GM18951 (cell line): ENCODE measurements at regions not wholly inside any gene's neighbourhood (a gene's known extent, or its start where the extent isn't known, plus 50 kb on each side); places are given as distances from the start of the nearest gene placed in this dataset.

Source experiments
- POLR2A ChIP-seq: IDR thresholded peaks from 4 replicates; pipeline ENCODE4 v1.6.1; 2011; ENCODE audit warnings: mild to moderate bottlenecking; ENCODE audit not compliant: insufficient read length, insufficient read depth; ENCODE audit errors: extremely low read depth
- in situ Hi-C: fragments of 300-500 bp; cut with MboI; formaldehyde crosslinking; loops from one replicate; pipeline ENCODE4 v1.12.0; 2022; ENCODE audit warnings: low sequenced_read_pairs, mixed read lengths, inconsistent platforms; ENCODE audit not compliant: unreplicated experiment

DNA sequence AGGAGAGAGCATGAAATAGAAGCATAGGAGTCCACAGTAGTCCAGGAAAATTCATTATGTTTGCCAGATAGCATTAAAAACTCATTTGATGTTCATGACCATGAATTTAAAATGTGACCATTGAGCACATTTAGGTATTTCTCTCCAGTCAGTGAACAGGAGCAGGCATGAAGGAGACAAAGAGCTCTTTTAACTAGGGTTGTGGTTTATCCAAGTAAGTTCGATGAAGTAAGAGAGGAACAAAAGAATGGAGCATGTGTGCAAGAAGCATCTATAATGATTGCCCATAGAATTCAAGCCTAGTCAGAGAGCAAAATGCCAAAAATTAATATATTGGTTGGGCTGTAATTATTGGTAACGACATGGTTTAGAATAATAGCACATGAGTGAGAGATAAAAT lies 342.1 kb upstream of the CCDC54 start:
- no peak for TF ChIP-seq POLR2A
- in situ Hi-C loops, result no loop called here

DNA sequence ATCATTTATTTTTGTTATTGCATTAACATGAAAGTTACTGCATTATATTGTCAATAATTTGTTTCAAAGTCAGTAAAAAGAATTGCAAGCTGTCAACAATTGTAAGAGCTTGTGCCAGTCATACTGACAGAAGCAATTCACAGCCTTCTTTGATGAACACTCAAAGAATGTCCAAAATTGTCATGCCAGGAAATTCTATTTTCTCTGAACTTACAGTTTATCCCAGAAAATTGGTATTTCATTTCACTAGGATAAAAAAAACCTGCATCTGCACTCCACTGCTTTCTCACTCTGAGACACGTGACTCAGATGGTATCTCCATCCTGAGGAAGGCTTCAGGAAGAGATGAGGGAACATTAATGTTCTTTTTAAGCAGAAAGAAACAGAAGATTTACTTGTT lies 332.6 kb upstream of the CCDC54 start:
- no peak for TF ChIP-seq POLR2A
- in situ Hi-C loops, result no loop called here

DNA sequence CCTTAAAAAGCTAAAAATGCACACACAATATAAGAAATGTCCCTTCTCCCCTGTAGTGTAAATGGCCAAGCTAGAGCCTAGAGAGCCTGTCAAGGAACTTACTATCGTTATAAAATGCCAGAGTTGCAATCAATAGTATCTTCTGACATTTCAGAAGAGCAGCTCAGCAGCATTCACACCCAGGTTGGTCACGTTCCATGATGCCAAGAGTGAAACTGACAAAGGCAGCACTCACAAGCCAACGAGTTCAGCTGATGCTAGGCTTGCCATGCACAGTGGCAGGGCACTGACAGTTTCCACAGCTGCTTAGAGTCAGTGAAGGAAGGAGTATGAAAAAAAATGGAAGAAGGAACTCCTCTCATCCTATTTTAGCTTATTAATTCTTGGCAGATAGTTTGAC lies 331.4 kb upstream of the CCDC54 start:
- in situ Hi-C loops, result no loop called here
- TF ChIP-seq POLR2A, result no peak

DNA sequence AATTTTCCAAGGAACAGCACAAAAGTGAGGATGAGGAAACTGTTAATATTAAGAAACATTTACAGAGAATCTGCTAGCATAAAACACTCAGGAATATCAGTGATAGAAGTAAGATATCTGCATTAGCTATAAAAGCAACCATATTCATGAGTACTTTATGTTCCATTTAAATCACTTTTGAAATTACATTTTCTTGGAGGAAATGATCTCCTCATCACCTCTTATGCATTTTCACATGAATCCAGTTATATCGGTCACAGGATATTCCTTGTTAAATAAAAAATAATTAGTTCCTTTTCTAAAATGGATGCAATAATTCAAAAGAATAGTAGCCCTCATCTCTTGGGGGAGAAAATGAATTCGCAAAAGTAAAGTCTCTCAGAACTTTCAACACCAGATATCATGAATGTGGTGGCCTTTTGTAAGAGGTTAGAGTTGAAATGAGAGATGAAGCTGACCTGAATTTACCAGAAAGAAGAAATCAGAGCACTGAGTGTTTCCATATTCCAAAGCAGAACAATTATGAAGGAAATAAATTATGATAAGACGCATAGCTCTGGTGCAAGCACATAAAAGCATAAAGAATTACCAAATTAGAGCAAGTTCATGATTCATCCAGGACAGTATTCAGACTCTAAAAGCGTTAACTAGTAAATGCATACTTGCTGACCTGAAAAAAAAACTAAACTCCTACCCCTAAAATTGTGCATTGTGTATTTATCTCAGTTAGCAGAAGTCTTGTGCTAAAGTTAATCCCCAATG lies 321.9 kb upstream of the CCDC54 start:
- in situ Hi-C loops, result no loop called here
- TF ChIP-seq POLR2A, result no peak

DNA sequence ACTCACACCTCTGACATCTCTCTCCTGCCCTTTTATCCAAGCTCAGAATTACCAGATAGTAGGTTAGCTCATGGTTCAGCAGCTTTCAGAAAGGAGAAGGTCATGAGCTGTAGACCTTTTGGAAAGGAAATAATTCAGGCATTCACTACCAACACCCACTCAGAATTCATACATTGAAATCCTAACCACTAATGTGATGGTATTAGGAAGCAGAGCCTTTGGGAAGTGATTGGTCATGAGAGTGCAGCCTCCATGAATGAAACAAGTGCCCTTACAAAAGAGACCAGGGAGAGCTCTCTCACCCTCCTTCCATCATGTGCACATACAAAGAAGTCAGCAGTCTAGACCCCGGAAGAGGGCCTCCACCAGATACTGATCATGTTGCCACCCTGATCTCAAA lies 315.8 kb upstream of the CCDC54 start:
- in situ Hi-C loops, result no loop called here
- TF ChIP-seq POLR2A, result no peak

DNA sequence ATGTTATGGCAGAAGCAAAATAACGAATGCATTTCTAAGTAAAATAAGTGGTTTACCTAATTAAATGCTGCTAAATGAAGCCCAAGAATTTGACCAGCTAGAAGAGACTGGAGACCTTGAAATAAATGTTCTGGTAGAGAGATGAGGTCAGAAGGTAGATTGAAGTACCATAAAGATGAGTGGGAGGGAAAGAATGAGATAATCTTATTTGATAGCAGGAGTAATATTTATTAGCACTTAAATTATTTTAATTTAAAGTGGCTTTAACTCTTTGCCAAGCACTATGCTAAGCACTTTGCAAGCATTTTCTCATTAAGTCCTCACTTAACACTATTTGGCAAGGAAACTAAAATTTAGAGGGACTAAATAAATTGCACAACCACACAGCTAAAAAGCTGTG lies 314.9 kb upstream of the CCDC54 start:
- in situ Hi-C loops, result no loop called here

DNA sequence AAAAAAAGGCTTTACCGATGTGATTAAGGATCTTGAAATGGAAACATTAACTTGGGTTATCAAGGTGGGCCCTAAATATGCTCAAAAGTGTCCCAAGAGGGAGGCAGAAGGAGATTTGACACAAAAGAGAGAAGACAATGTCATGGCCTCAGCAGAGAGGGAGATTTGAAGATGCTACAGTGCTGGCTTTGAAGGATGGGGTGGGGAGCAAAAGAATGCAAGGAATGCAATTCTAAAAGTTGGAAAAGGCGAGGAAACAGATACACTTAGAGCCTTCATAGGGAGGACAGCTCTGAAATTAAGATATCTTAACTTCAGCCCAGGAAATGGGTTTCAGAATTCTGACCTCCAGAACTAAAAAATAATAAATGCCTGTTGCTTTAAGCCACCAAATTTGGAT lies 314.5 kb upstream of the CCDC54 start:
- in situ Hi-C loops, result no loop called here
- TF ChIP-seq POLR2A, result no peak

More for the DNA sequence above, 314.9 kb upstream of the CCDC54 start:
- TF ChIP-seq POLR2A, result no peak

DNA sequence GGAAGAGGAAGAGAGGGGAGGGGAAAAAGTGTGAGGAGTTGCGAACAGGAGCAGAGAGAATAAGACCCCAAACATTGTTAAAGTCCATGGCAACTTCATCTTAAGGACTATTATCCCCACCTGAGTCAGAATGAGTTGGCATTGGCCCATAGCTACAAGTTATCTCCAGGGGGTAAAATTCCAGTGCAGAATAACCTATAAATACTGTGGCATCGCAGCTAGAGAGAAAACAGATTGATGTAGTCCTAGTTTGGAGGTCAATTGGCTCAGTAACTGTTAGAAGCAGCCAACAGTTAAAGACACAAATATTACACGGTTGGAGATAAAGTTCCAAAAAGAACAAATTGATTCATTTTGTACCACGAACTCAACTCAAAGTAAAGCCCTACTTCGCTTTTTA lies 313.9 kb upstream of the CCDC54 start:
- in situ Hi-C loops, result no loop called here
- no peak for TF ChIP-seq POLR2A

DNA sequence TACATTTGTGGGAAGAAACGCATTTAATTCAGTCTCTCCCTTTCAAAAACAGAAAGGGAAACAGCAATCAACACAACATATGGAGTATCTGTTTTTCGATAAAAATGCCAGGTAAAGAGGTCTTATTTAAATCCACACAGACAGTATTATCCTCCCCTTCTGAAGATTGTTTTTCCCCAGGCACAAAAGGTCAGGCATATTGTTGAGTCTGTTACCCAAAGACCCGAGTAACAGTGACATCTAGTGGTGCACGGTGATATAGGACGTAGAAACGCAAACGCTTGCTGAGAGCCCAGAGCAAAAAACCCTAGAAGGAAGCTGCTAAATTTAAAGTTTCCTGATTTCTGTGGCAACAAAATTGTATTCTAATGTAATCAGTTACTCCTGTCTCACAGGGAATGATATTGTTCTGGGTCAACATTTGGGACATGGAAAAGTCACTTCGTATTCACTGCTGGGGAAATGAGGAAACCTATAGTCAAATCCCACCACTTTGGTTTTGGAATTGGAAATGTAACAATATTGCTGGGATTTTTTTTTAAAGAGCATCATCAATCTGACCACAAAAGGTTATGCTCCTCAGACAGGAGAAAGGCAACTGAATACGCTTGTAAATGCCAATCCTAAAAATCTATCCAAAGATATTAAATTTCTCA lies 312.7 kb upstream of the CCDC54 start:
- in situ Hi-C loops, result no loop called here
- TF ChIP-seq POLR2A, result no peak

DNA sequence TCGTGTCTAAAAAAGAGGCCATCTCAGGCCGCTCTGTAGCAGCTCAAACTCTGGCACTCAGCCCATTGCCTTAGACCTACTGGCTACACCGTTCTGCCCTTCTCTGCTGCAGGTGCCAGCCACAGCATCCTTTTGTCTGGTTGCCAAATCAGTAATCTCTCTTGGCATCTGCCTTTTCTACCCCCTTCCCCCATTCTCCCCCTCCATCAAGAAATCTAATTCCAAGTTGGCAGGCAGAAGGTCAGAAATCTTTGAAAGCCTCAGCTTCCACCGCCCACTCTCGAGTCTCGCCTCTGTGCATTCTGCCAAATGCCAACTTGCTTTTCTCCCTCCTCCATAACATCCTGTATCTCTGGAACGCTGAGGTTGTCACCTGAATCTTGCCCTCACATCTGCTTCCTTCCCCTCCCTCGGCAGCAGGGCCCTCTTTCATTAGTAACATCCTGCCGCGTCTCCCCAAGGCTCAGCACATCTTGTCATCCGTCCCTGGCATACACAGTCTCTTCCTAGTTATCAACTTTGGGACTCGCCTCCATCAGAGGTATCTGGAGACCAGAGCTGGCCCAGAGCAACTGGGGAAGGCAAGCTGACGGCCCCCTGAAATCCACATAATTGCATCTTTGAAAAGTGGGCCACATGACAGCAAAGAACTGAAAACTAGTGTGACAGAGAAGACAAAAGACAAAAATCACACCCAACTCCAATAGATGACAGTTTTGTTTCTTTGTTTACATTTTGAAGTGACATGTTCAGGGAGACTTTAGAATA lies 312.0 kb upstream of the CCDC54 start:
- TF ChIP-seq POLR2A, result no peak
- in situ Hi-C loops, result no loop called here

DNA sequence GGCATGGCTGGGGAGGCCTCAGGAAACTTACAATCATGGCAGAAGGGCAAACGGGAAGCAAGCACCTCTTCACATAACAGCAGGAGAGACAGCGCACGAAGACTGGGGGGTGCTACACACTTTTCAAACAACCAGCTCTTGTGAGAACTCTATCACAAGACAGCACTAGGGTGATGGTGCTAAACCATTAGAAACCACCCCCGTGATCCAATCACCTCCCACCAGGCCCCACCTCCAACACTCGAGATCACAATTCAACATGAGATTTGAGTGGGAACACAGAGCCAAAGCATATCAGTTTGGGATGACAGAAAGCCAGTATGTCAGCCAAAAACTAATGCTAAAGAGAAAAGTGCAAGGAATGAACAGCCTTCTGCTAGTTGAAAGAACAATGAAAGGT lies 309.8 kb upstream of the CCDC54 start:
- in situ Hi-C loops, result no loop called here
- TF ChIP-seq POLR2A, result no peak

DNA sequence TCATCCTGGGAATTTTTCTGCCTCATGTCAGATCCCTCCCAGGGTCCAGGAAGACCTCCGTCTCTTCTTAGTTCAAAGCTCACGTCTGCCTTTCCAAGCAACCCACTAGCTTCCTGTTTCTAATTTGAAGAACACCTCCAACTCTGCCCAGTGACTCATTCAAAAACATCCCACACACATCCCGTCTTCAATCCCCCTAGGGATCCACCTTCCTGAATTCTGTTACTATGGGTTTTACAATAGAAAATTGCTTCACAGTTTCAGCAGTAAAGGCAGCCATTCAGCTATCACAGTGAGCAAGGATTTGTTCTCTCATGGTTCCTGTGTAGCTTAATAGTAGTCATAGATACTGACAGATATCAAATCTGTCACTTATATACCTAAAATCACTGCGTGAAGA lies 308.3 kb upstream of the CCDC54 start:
- in situ Hi-C loops, result no loop called here
- no peak for TF ChIP-seq POLR2A

DNA sequence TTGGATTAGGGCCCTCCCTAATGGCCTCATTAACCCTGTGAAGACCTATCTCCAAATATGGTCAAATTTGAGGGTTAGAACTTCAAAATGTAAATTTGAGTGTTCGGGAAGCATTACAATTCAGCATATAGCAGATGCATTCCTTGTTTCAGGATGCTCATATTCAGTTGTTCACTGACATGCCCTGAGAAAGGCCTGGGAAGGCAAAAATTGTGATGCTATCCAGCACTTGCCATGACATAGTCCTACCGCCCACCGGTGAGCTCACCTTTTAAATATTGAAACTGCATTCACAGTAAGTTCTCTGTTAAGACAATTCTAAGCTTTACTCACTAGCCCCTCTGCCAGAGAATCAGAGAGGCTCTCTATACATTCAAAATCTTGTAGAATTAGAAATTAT lies 300.3 kb upstream of the CCDC54 start:
- TF ChIP-seq POLR2A, result no peak
- in situ Hi-C loops, result no loop called here

DNA sequence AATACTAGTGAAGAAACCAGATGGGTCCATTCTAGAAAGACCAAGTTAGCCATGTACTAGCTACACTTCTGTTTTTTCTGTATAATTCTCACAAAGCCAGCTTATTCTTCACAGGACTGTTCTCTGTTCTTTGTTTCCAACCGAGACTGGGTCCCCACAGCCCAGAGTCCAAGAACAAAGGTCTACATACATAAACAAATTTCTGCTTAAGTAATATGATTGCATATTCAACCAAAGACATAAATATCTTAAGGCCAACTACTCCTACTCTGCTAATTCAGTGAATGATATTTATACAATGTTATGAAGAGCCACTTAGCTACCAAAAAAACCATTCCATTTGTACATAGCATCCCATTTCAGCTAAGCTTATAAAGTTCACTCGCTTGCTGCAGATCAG lies 299.8 kb upstream of the CCDC54 start:
- no peak for TF ChIP-seq POLR2A
- in situ Hi-C loops, result no loop called here
